G401.6 (cell line): ENCODE measurements at regions not wholly inside any gene's neighbourhood (a gene's known extent, or its start where the extent isn't known, plus 50 kb on each side); places are given as distances from the start of the nearest gene placed in this dataset.
"Not testable (repeated sequence)": the region's sequence is repeated elsewhere in the genome, so short reads cannot be mapped to it uniquely, and the experiment has no call there.

ENCODE experiments used
- FAIRE-seq: peaks from 2 replicates; lab custom pipeline; 2012; peaks lifted over from hg19 to GRCh38; lab: Jason Lieb, UNC

DNA sequence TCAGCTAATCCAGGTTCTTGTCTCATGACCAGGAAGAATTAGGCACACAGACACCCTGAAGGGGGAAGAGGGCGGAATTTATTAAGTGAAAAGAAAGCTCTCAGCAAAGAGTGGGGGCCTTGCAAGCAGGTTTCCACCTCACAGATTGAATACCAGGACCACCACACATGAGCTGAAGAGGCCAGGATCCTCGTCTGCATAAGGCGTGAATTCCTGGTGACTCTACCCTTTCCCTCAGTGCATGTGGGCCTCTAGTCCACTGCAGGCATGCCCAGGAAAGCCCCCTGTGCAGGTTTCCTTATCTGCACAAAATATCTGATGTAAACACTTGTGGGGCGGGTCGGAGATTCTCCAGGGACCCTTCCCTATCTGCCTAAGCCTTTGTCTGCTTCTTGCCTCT lies 782.1 kb upstream of the LRRN3 start:
- FAIRE-seq = no peak

DNA sequence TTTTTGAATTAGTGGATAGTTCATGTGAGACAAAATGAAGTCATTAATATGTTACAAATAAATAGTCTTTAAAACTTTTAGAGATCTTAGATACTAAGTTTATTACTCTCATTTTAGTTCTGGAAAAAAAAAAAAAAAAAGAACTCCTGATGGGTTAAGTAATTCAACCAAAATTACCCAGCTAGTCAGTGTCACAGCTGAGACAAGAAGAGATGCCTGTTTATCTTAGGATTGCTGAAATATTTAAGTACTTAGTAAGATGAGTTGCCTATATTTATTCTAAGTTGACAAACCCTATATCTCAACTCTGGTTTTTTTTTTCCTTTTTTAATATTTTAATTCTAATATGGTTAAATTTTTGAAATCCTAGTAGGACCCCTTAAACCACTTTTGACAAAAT lies 781.0 kb upstream of the LRRN3 start:
- no peak for FAIRE-seq

DNA sequence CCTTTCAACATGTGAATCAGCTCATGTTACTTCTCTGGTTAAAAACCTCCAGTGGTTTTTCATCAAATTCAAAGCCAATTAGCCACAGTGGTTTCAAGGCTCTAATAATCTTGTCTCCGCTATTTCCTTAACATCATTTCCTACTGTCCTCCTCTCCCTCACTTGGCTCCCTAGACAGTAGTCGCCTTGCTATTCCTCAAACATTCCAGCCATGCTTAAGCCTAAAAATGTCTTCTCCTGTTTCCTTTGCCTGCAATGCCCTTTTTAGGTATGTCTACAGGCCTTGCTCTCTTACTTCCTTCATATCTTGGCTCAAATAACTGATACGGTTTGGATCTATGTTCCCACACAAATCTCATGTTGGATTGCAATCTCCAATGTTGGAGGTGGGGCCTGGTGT lies 779.4 kb upstream of the LRRN3 start:
- FAIRE-seq = no peak

DNA sequence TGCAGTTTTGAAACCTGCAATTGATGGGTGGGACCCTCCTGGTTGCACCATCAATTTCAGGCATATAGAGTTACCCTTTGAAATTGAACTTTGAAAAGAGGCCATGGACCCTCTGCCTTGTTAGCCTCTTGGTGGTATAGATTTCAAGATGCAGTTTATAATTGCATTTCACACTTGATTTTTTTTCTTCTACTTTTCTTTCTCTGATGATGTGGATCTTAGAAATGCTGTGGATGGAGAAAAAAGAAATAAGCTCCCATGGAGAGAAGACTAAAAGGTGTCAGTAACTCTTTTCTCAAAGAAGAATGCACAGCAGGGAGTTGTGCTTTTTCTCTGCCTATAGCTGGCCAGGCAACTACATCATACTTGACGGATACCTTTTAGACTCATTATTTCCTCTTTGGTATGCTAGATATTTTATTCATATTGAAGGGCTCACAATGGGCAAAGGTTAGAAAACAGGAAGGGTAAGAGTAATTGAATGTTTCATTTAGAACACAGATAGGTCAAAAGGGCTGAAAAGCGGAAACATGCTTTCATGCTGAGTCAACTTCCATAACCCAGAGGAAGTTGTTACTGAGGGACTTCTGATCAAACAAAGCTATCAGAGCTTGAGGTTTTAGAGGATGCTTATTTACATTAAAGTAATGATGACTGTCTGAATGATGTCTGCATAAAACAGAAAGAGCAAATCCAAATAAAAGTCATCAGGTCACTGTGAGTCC lies 773.2 kb upstream of the LRRN3 start:
- FAIRE-seq = no peak

DNA sequence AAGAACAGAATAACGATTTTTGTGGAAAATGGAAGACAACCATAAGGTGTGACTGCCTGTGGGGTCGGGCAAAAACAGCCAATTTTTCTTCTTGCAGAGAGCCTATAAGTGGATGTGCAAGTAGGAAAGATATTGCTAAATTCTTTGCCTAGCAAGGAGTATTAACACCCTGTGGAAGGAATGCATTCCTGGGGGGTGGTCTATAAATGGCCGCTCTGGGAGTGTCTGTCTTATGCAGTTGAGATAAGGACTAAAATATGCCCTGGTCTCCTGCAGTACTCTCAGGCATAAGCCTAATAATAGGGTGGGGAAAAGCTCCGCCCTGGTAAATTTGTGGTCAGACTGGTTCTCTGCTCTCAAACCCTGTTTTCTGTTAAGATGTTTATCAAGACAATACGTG lies 770.6 kb upstream of the LRRN3 start:
- FAIRE-seq = not testable (repeated sequence)

DNA sequence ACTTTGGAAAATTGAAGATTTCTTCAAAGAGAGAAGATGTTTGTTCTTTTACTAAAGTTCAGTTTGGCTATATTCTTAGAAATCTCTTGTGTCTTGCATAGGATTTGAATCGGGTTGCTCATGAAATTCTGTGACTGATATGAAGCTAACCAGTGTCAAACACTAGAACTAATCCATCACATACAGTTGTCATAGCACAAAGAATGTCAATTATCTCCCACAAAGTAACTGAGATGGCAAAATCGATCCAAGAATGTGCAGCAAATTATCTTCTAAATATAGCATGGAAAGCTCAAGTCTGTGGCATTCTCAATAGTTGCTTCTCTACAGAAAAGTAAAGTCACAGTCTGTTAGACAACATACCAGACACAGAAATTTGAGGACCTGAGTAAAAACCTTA lies 768.1 kb upstream of the LRRN3 start:
- FAIRE-seq = no peak

DNA sequence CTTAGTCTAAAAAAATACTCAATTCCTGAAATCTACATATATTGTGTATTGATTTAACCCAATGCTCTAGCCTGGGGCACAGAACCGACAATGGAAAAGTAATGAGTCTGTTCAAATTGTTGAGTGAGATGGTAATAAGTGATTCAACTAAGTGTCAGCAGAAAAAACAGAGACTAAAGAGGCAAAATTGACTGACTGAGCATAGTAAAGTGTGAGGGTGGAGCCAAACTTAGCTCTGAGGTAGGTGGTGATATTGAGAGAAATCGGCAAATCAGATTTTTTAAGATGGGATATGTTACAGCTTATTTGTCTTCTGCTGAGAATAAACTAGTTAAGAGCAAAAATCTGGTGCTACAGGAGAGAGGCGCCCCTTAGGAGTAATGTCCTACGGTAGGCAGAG lies 764.0 kb upstream of the LRRN3 start:
- FAIRE-seq = no peak

DNA sequence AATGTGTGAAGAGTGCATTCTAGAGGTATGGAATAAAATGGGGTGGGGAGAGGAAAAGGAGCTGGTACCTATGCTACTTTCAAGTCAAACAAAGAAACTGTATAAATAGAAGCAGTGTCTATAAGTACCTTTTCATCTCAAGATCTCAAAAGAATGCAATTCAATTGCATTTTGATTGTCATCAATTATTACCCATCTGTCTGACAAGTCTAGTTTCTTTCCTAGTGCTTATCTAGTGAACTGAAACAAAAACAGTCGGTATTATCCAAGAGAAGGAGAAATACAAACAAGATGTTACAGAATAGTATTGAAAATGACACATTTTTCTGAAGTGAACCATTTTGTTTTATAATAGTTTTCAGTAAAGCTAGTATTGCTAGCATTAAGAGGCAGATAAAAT lies 754.5 kb upstream of the LRRN3 start:
- no peak for FAIRE-seq

DNA sequence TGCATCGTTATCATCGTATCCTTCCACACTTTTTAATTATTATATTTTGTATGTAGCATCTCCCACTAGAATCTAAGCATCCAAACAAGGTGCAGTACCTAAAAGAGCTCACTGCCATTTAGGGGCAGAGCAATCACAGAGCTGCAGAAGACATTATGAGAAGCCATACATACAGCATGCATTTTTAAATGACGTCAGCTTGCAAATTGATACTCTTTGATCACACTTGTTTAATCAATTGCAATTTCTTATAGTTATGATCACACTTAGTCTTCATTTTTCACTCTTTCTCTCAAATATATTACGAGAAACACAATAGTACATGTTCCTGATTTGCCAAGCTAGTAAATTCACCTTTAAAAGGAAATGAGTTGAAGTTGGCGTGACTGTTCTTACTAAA lies 753.3 kb upstream of the LRRN3 start:
- FAIRE-seq = no peak

DNA sequence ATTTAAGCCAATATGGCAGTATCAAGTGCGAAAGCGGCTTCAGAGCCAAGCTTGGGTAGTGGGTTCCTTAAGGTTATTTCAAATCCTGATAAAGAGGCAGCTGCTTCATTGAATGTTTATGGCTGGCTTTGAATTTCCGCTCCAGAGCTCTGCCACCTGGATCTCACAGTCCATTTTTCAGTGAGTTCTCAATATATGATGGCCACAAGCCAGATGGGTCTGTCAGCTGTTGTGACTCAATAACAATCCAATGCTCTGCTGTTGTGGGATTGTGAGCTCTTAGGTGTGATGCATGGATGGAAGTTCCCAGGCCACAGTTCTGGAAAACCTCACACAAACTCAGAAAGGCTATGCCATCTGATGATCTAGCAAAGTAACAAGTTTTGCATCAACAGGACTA lies 743.8 kb upstream of the LRRN3 start:
- FAIRE-seq = no peak

DNA sequence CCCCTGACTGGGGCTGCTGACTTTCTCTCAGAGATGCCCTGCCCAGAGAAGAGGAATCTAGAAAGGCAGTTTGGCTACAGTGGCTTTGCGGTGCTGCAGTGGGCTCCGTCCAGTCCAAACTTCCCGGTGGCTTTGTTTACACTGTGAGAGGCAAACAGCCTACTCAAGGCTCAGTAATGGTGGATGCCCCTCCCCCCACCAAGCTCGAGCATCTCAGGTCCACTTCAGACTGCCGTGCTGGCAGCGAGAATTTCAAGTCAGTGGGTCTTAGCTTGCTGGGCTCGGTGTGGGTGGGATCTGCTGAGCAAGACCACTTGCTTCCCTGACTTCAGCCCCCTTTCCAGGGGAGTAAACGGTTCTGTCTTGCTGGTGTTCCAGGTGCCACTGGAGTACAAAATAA lies 734.5 kb upstream of the LRRN3 start:
- FAIRE-seq = no peak

DNA sequence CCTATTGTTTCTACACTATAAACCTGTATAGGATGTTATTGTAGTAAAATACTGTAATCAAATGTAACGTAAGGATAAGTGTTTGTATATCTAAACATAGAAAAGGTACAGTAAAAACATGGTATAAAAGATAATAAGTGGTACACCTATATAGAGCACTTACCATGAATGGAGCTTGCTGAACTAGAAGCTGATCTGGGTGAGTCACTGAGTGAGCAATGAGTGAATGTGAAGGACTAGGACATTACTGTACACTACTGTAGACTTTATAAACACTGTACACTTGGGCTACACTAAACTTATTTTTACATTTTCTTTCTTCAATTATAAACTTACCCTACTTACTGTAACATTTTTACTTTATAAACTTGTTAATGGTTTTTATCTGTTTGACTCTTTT lies 732.9 kb upstream of the LRRN3 start:
- FAIRE-seq = no peak

DNA sequence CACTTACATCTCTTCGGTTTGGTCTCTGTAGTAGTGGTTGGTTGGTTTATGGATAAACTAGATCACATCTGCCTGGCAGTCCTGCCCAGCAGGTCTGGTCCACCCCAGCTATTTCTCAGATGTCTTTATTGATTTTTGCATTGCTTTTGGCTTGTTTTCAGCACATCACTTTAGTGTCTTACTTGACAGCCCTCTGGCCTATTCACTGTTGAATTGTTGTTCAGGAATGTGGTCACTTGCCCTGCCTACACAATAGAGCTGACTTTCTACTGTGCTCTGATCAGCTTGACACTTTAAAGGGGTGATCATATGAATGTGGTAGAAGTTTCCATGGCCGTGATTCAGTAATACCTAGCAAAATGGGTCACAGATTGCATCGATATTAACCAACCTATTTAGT lies 719.2 kb upstream of the LRRN3 start:
- no peak for FAIRE-seq

DNA sequence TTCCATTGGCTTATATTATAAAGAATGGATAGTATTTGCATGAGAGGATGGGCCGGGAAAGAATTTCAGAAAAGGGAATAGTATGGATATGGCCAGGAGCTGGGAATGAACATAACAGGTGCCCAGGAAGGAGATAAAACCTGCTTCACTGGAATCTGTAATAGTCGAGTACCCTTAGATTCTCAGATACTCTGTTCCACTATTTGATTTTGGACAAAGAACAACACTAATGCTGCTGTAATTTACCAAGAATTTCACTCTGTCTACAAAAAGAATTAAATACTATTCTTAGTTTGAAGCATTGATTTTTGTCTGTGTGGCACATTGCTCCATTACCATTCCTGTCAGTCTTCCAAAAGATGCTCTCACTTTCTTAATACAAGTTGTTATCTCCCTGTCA lies 718.2 kb upstream of the LRRN3 start:
- no peak for FAIRE-seq

DNA sequence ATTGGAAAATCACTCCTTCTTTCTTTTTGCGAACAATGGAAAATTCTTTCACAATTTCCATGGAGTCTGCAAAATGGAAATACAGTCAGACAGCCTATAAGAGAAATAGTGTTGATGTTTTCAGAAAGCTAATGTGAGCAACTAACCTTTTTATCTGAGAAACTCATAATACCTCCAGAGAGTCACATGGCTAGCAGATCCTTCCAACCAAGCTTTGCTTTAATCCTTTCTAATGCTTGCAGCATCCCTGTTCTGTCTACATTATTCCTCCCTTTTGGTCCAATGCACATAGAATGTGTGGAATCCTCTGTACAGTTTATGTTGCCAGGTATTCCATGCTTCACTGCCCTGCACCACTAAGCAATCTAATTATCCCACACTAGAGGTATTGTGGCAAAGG lies 717.5 kb upstream of the LRRN3 start:
- no peak for FAIRE-seq

DNA sequence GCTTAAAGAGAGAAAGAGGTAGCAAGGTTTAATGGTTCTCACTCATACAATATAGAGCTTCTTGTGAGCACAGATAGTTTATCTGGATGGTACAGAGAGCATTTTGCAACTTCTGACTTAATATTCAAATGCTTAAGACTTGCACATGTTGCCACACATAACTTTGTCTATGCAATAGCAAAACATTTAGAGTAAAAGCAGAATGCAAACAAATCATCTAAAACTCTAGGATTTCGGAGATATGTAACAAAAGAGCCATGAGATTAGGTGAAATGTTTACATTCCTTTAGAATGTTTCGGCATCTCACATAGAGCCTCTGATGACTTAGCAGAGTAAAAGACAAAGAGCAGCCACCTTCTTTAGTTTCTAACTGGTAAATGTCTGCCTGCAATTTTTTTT lies 717.1 kb upstream of the LRRN3 start:
- FAIRE-seq = no peak

DNA sequence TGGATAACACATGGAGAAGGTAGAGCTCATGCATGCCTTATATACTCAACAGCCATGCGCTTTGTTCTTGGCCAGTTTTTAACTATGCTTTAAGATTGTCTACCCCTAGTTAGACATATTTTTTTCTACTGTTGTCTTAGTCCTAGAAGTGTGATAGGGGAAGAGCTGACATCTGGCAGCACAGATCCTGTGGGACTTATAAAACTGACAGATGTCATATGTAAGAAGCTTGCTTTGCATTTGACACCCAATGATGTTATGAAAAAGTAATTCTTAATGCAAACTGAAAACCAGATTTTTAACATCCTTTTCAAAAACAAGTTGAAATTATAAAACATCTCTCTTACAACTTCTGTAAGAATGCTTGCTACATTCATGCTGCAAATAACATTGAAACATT lies 715.9 kb upstream of the LRRN3 start:
- FAIRE-seq = no peak

DNA sequence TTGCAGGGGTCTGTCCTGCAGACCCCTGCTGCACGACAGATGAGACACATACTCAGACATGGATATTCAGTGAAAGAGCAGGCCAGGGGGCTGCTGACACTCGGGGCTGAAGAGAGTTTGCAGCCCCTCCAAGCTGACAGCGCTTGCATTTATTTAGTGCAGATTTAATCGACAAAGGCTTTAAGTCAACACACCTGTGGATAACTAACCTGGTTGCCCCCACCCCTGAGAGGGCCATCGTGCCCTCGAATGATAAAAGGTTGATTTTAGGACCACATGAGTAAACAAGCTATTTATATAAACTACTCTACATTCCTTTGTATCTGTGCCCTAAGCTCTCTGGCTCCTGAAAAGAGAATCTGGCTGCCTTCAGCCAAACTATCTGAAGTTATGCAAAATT lies 708.2 kb upstream of the LRRN3 start:
- FAIRE-seq = no peak

DNA sequence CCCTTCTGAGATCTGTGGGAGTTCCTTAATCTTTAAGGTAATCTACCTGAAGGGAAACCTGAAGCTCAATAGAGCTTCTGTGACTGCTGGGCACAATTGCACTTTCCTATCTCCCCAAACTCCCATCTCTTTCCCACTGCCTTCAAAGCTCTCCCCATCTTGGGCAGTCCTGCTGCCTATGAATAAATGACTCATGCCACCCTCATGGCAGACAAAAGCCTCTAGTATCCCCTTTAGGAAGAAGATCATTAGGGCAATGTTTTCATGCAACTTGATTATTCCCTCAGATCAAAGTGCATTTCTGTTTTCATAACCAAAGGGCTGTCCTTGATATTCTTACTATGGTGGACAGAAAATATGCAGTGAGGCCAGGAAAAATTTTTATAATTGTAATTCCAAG lies 704.9 kb upstream of the LRRN3 start:
- FAIRE-seq = no peak

DNA sequence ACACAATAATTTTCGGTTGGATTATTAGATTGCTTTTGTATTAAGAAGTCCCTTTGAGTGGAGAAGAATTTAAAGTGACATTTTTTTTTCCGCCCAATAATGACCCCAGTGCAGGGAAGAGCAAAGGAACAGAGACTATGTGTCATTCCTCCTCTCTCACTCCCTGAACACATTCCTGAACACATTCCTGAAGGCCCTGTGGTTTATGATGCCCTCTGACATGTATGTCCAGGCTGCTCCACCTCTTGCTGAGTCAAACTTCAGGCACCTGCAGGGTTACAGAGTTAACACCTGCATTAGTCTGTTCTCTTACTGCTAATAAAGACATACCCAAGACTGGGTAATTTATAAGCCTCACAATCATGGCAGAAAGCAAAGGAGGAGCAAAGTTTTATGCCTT lies 704.0 kb upstream of the LRRN3 start:
- no peak for FAIRE-seq

DNA sequence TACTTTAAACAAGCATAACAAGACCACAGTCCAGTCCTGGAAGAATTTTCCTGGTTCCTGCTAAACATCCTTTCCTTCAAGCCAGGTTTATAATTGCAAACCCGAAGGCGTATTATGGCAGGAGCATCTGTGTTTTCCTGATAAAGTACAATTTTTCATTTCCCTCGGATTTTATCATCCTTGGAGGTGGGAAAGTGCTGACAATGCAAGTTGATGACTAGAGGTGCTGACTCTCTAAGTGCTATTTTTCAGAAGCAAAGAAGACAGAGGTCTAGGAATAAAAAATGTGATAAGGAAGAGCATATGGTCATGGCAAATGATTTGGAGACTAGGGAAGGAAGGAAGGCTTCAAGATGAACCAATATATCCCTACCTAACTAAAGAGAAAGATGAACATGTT lies 703.2 kb upstream of the LRRN3 start:
- no peak for FAIRE-seq

DNA sequence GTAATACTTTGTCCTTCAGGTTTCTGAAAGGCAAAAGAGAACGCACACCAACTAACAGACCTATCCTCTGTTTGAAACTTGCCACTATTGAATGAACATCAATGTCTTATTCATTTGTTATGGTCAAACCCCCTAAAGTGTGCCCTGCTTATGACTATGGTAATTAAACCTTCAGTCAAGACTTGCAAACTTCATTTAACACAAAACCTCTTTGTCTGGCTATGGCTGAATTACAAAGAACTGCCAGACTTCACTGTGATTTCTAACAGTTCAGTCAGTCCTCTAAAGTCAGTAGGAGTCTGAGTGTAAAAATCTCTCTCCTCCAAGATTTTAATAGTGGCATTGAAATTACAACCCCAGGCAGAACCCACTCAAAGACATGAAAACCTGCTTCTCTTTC lies 702.5 kb upstream of the LRRN3 start:
- FAIRE-seq = no peak

DNA sequence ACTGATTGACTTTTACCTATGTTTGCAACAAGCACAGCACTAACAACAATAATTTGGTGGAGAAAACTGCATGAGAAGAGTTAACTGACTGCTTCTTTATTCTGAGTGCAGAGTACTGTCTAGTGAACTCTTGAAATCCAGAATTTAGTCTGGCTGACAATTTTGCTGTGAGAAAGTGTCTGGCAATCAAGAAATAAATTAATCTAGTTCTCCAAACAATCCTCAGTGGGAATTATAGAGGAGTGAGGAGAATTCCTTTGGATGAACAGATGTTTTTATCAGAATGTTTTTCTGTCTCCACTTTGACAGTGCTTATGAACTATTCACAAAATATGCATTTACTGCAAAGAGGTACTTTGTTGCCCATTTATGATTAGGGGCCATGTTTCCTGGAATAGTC lies 694.9 kb upstream of the LRRN3 start:
- FAIRE-seq = no peak

DNA sequence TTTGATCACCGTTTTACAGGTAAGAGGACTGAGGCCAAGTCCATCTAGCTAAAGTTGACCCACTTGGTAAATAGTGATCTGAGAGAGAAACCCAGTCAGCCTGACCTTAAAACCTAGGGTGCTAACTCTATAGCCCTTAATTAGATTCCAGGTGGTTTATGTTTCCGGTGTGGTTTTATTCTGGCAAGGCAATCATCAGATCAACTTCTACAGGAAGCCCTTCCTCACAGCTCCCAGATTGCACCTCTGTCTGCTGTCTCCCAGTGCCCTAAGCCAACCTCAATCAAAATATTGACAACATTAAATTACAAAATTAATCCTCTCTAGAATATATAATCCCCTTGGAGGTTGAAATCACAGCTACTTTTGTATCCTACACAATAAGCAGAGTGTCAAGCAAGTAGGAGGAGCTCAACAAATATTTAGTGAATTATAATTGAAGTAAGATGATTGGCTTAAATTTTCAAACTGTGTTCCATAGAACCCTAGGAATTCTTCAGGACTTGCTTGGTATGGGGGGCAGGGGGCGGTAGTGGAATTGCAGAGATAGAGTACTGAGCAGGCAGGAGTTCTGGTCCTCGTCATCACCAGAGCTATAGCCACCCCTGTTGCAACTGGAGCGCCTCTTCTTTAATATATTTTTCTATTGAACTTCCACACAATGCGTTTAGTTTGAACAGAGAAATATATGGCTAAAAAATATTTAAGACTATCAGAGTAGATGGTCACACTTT lies 692.8 kb upstream of the LRRN3 start:
- no peak for FAIRE-seq
